Right cardiac atrium (tissue), 5 donors: ENCODE measurements at regions not wholly inside any gene's neighbourhood (a gene's known extent, or its start where the extent isn't known, plus 50 kb on each side); places are given as distances from the start of the nearest gene placed in this dataset.

Experiments
- ATAC-seq, 2 donors: fragments of 200-7000 bp; cut with Tn5 transposase; one replicate each; pipeline versions ENCODE4 v1.8.0 to v1.9.1; 2020; ENCODE audit warnings: moderate library complexity in 2 of 2, mild to moderate bottlenecking in 1 of 2
- DNase-seq, 3 donors: peaks; one replicate each; pipeline ENCODE4 v3.0.0-alpha.2; 2020
- H3K27ac ChIP-seq: one replicate; pipeline ENCODE4 v1.5.1; 2013; ENCODE audit warnings: mild to moderate bottlenecking, low read length, control low read depth, moderate library complexity
- H3K27me3 ChIP-seq: one replicate; pipeline ENCODE4 v1.6.1; 2013; ENCODE audit not compliant: control insufficient read depth, insufficient read depth
- H3K4me1 ChIP-seq: one replicate; pipeline ENCODE4 v1.6.1; 2013; ENCODE audit warnings: low read length; ENCODE audit not compliant: control insufficient read depth, insufficient read depth
- H3K4me3 ChIP-seq: one replicate; pipeline ENCODE4 v1.5.1; 2013; ENCODE audit warnings: low read length, control low read depth
- H3K9me3 ChIP-seq: one replicate; pipeline ENCODE4 v1.6.1; 2013; ENCODE audit warnings: low read length; ENCODE audit not compliant: control insufficient read depth
- WGBS: extraction: QIAGEN DNeasy Blood & Tissue Kit; methylation state at CpG from one replicate; pipeline ENCODE4 v1.1.7; 2013; 5-methylcytosine and 5-hydroxymethylcytosine counted together
- intact Hi-C, 4 donors: fragments of 100-400 bp; cut with DNase I; formaldehyde crosslinking; loops; one replicate each; pipeline versions ENCODE4 v1.11.0 to v1.14.0; 2022 to 2023
- donor health status: healthy with polysubstance abuse.
- donor health status: DM: no; HTN: yes; CAD: no.
- donor health status: DM: no; HTN: no; CAD: no.
- donor health status: DM: no; HTN: yes; CAD: no; lungs with severe emphysema.
- donor health status: DM: yes; HTN: yes; CAD: no.

GRCh38 chr5:176711883-176712282 lies 64.6 kb downstream of the TSPAN17 start:
- H3K27me3 ChIP-seq = no peaks in the 10 kb centered on the region
- H3K27ac ChIP-seq = no peak overlapping the region
- no peak overlapping the region for H3K4me3 ChIP-seq
- H3K9me3 ChIP-seq = peaks cover 2% of the 10 kb centered on the region
- ATAC-seq (no peak), DNase-seq (no peak)
- H3K4me1 ChIP-seq = no peaks in the 10 kb centered on the region
- 19% methylated on average over 7 of the region's 7 CpGs for WGBS
- intact Hi-C loops = no loop called here

- no peak for DNase-seq
- H3K27me3 ChIP-seq = no peaks in the 10 kb centered on the region
- intact Hi-C loops = no loop called here
- 32% methylated on average over 17 of the region's 17 CpGs for WGBS
- ATAC-seq = no peak
- no peak overlapping the region for H3K4me3 ChIP-seq
- no peak overlapping the region for H3K27ac ChIP-seq
- H3K4me1 ChIP-seq = no peaks in the 10 kb centered on the region
- H3K9me3 ChIP-seq = peaks cover 2% of the 10 kb centered on the region
Observed at GRCh38 chr5:176712546-176713304, 65.4 kb downstream of the TSPAN17 start.

- ATAC-seq = no peak
- intact Hi-C loops = no loop called here
- 82% methylated on average over 6 of the region's 6 CpGs for WGBS
Observed at GRCh38 chr5:176713409-176713808, 66.1 kb downstream of the TSPAN17 start.

GRCh38 chr5:176714067-176714466 lies 66.8 kb downstream of the TSPAN17 start:
- Histone ChIP-seq H3K27ac (no peak overlapping the region), H3K27me3 (no peaks in the 10 kb centered on the region), H3K4me3 (no peak overlapping the region), H3K4me1 (no peaks in the 10 kb centered on the region), H3K9me3 (peaks cover 2% of the 10 kb centered on the region)
- intact Hi-C loops = no loop called here
- 87% methylated on average over 4 of the region's 4 CpGs for WGBS
- DNase-seq (no peak), ATAC-seq (no peak)

More at GRCh38 chr5:176713409-176713808, 66.1 kb downstream of the TSPAN17 start:
- Histone ChIP-seq H3K4me1 (no peaks in the 10 kb centered on the region), H3K4me3 (no peak overlapping the region), H3K27me3 (no peaks in the 10 kb centered on the region), H3K27ac (no peak overlapping the region), H3K9me3 (peaks cover 2% of the 10 kb centered on the region)
- DNase-seq = no peak

GRCh38 chr5:176716320-176716719 lies 69.0 kb downstream of the TSPAN17 start:
- no peak overlapping the region for H3K27ac ChIP-seq
- DNase-seq (no peak), ATAC-seq (no peak)
- intact Hi-C loops = no loop called here
- no peak overlapping the region for H3K4me3 ChIP-seq
- no peaks in the 10 kb centered on the region for H3K4me1 ChIP-seq
- H3K9me3 ChIP-seq = peaks cover 2% of the 10 kb centered on the region
- 42% methylated on average over 4 of the region's 4 CpGs for WGBS
- no peaks in the 10 kb centered on the region for H3K27me3 ChIP-seq

GRCh38 chr5:176719113-176719739 lies 71.9 kb downstream of the TSPAN17 start:
- intact Hi-C loops = no loop called here
- Histone ChIP-seq H3K4me1 (no peaks in the 10 kb centered on the region), H3K9me3 (no peaks in the 10 kb centered on the region), H3K27ac (no peak overlapping the region), H3K27me3 (no peaks in the 10 kb centered on the region), H3K4me3 (no peak overlapping the region)
- ATAC-seq (no peak), DNase-seq (no peak)
- WGBS = 46% methylated on average over 14 of the region's 14 CpGs

- H3K27me3 ChIP-seq = no peaks in the 10 kb centered on the region
- no peaks in the 10 kb centered on the region for H3K9me3 ChIP-seq
- H3K4me3 ChIP-seq = no peak overlapping the region
- ATAC-seq (no peak), DNase-seq (no peak)
- no peaks in the 10 kb centered on the region for H3K4me1 ChIP-seq
- no peak overlapping the region for H3K27ac ChIP-seq
- WGBS = 85% methylated on average over 10 of the region's 10 CpGs
- intact Hi-C loops = no loop called here
Observed at GRCh38 chr5:176721509-176721908, 74.2 kb downstream of the TSPAN17 start.

GRCh38 chr5:176722757-176723156 lies 75.5 kb downstream of the TSPAN17 start:
- no peak for DNase-seq
- no peak overlapping the region for H3K27ac ChIP-seq
- 56% methylated on average over 10 of the region's 10 CpGs for WGBS
- H3K9me3 ChIP-seq = no peaks in the 10 kb centered on the region
- no peak for ATAC-seq
- H3K27me3 ChIP-seq = no peaks in the 10 kb centered on the region
- no peak overlapping the region for H3K4me3 ChIP-seq
- H3K4me1 ChIP-seq = no peaks in the 10 kb centered on the region
- intact Hi-C loops = no loop called here

- 64% methylated on average over 3 of the region's 3 CpGs for WGBS
- H3K9me3 ChIP-seq = no peaks in the 10 kb centered on the region
- H3K27me3 ChIP-seq = no peaks in the 10 kb centered on the region
- no peak for ATAC-seq
- DNase-seq = no peak
- no peak overlapping the region for H3K27ac ChIP-seq
- intact Hi-C loops = no loop called here
- H3K4me1 ChIP-seq = no peaks in the 10 kb centered on the region
- no peak overlapping the region for H3K4me3 ChIP-seq
Observed at GRCh38 chr5:176723440-176723839, 76.2 kb downstream of the TSPAN17 start.

GRCh38 chr5:176724472-176724871 lies 77.2 kb downstream of the TSPAN17 start:
- 60% methylated on average over 8 of the region's 8 CpGs for WGBS
- Histone ChIP-seq H3K27me3 (no peaks in the 10 kb centered on the region), H3K4me1 (no peaks in the 10 kb centered on the region), H3K27ac (no peak overlapping the region), H3K4me3 (no peak overlapping the region), H3K9me3 (no peaks in the 10 kb centered on the region)
- DNase-seq (no peak), ATAC-seq (no peak)
- intact Hi-C loops = no loop called here

GRCh38 chr5:176725521-176726280 lies 78.4 kb downstream of the TSPAN17 start:
- intact Hi-C loops = no loop called here
- Histone ChIP-seq H3K9me3 (peaks cover 2% of the 10 kb centered on the region), H3K4me3 (no peak overlapping the region), H3K27me3 (no peaks in the 10 kb centered on the region), H3K4me1 (no peaks in the 10 kb centered on the region), H3K27ac (no peak overlapping the region)
- DNase-seq = no peak
- no peak for ATAC-seq
- 38% methylated on average over 22 of the region's 22 CpGs for WGBS
